Epithelial cell of prostate (primary cell): ENCODE measurements at regions not wholly inside any gene's neighbourhood (a gene's known extent, or its start where the extent isn't known, plus 50 kb on each side); places are given as distances from the start of the nearest gene placed in this dataset.

Experiments used
- DNase-seq: peaks from one replicate; pipeline ENCODE4 v3.0.0-alpha.2; 2011; ENCODE audit warnings: low read depth, low spot score
- H3K27ac ChIP-seq: fragments of 450-650 bp; 2 replicates; pipeline ENCODE4 v1.5.1; 2017; ENCODE audit warnings: mild to moderate bottlenecking

- no peak for DNase-seq
Measured at GRCh38 chr3:188049606-188050530, 104.1 kb upstream of the LPP start.

DNA sequence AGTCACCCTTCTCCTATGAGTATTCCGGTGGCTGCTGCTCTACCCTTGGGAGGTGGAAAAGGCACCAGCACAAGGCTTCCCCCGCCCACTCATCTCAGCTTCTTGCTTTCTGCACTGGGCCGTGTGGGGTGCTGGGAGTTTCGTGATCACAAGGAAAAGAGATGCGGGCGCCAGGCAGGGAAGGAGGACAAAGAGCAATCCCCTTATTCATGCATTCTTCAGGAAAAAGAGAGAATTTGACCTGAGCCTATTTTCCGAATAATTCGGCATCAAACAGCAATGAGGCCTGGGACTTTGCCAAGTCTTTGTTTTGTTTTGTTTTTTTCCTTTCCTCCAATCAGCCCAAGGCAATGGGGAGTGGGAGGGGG, 102.2 kb upstream of the LPP start:
- no peak for DNase-seq
- no peak overlapping the region for H3K27ac ChIP-seq

More at GRCh38 chr3:188049606-188050530, 104.1 kb upstream of the LPP start:
- no peak overlapping the region for H3K27ac ChIP-seq

GRCh38 chr3:188052169-188053035, 101.6 kb upstream of the LPP start:
- H3K27ac ChIP-seq = no peak overlapping the region
- no peak for DNase-seq

DNA sequence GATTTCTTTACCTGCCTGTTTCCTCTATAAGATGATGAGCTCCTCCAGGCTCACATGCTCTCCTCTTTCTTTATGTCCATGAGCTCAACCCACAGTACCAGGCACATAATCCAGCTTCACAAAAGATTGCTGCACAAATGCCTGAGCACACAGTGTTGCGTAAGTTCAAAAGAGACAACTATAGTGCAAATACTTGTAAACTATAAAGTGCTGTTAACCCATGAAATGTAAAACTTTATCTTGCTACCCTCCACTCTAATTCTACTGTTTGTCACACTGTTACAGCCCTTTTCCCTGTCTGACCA, 101.0 kb upstream of the LPP start:
- DNase-seq = no peak
- H3K27ac ChIP-seq = no peak overlapping the region

DNA sequence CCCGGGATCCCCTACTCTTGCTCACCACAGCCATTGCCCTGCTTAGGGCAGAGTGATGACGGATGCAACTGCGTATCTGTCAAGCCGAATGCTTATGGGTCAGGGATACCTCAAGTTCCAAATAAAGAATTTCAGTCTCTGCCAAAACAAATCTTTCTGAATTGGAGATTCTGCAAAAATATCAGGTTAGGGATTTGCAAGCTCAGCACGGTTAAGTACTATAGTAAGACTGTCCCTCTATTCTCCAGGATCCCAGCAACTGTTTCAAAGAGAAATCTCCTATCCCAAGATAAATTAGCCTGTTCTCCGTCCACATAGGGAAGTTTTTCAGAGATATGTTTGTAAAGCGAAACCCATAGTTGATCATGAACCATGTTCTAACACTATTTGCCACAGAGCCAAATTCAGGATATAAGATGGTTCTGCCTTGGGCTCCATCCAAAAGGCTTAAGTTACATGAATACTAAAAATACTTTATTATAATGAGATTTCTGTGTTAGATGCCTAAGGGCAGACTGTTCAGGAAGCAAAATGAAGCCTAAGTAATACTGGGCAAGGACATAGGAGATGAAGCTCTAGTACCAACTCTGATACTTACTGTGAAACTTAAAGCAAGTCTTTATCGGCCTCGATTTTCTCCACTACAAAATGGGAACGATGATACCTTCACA, 100.1 kb upstream of the LPP start:
- DNase-seq = no peak
- no peak overlapping the region for H3K27ac ChIP-seq

DNA sequence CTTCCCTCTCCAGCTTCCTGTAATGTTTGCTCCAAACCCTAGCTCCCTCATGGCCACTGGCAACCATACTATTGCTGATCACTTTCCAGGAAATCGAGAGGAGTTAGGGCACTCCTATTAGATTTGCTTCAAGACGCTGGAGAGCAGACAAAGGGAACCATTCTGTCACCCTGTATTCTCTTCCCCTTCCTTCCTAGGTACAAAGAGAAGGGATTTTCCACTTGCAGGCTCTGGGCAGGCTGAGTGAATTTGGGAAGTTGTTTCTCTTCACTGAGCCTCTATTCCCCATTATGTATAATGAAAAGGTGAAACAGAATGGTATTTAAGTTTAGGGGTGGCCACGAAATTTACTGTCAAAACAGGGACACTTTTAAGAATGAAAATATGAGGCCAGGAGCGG, 99.4 kb upstream of the LPP start:
- DNase-seq = no peak
- H3K27ac ChIP-seq = no peak overlapping the region

DNA sequence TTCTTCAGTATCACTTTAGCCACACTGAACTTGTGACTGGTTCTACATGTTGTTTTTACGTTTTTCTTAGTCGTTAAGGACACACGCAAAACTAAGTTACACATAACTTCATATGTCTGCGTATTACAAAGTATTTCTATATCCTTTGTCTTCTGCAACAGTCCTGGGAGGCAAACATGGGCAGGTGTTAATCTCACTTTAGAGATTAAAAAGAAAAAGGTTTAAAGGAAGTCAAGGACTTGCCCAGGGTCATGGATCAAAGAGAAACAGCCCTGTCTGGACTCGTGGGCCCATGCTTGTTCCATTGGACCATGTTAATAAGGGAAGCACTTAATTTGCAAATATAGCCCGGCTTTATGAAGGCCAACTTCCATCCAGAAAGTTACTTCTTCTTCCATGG, 98.6 kb upstream of the LPP start:
- no peak for DNase-seq
- no peak overlapping the region for H3K27ac ChIP-seq

GRCh38 chr3:188057124-188057523, 96.8 kb upstream of the LPP start:
- DNase-seq = no peak
- no peak overlapping the region for H3K27ac ChIP-seq

DNA sequence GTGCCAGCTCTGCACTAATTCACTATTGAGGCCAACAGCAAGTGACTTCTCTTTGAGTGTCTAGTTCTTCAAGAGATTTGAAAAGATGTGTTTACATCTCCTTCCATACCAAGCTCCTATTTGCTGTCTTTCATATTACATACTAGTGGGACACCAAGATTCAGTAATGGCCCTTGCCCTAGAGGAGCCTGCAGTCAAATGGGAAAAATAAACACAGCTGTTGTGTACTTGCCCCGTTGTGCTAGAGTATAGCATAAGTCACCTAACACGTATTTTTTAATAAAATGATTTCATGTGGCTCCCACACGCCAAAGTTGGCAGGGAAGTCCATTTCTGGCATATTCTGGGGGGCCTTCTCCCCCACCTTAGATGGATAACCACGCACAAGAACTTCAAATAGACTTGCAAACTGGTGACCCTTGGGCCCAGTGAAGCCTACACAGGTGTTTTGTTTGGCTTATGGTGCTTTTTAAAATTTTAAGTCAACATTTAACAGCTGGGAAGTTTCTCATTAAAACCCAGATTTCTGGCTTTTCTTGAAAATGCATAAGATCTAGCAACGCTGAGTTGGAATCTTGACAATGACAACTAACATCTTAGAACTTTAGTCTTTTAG, 95.3 kb upstream of the LPP start:
- no peak for DNase-seq
- no peak overlapping the region for H3K27ac ChIP-seq

GRCh38 chr3:188059351-188059750, 94.6 kb upstream of the LPP start:
- no peak for DNase-seq
- no peak overlapping the region for H3K27ac ChIP-seq

DNA sequence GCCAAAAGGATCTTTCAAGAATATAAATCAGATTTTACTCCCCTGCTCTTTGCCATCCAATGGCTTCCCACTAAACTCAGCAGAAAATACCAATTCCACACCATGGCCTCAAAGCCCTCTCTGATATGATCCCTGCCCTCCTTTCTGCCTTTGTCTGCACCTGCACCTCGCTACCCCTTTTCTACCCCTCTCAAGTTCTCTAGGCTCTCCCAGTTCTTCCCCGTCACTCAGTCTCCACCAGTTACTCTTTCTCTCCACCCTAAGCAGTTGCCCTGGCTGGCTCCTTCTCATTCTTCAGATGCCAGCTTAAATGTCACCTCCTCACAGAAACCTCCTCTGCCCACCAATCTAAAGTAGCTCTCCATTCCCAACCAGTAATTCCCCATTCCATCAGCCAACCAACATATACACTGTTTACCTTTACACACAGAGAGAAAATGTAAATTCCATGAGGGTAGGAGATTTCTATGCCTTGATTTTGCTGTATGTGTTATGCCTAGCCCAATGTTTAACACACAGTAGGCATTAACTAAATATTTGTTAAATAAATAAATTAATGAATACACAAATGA, 93.6 kb upstream of the LPP start:
- H3K27ac ChIP-seq = no peak overlapping the region
- DNase-seq = no peak

DNA sequence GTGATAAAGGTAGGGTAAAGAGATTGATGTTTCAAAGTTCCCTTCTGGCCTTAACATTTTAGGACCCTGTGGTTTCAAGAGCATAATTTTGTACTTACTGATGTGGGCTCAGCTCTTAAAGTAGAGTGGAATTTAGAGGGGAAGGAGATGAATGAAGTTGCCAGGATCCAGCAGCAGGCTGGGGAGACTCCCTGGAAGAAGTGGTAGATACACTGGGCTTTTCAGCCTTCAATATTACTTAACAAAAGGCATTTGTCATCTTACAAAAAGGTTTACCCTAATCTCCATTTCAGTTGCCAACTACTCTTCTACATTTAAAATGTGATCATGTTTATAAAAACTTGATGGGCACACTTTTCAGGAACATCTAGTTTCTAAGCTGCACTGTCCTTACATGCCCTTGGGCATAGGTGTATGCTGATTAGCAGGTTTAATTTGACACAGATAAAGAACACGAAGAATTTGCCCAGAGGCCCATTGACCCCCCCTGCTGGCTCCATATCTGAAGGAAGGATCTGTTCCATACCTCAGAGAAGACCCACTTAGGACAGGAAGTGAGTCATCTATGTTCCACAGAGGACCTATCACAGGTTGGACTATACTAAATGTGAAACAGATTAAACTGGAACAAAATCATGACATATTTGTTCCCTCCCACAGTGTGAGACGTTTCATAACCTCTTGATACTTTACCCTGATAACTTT, 93.0 kb upstream of the LPP start:
- H3K27ac ChIP-seq = peak overlapping the region; percentile 34
- peak; percentile 26 for DNase-seq

DNA sequence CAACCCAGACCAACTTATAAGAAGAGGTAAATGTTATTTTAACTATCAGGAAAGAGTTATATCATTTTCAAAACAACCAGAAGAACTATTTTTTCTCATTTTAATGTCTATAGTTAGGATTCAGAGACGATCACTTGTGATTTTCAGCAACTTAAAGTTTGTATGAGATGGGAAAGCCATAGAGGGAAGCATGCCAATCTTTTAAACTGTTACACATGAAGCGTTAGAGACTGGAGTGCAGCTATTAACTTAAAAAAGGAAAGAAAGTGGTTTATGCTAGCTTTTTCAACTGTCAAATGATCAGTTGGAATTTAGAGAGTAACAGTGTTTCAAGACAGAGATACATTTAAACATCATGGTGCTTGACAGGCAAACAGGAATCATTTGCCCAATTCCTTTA, 91.7 kb upstream of the LPP start:
- H3K27ac ChIP-seq = no peak overlapping the region
- DNase-seq = no peak

- no peak overlapping the region for H3K27ac ChIP-seq
- DNase-seq = no peak
Measured at GRCh38 chr3:188064831-188065493, 89.0 kb upstream of the LPP start.

- H3K27ac ChIP-seq = no peak overlapping the region
- DNase-seq = no peak
Measured at GRCh38 chr3:188066141-188066540, 87.8 kb upstream of the LPP start.

GRCh38 chr3:188067932-188068331, 86.0 kb upstream of the LPP start:
- DNase-seq = no peak
- no peak overlapping the region for H3K27ac ChIP-seq

DNA sequence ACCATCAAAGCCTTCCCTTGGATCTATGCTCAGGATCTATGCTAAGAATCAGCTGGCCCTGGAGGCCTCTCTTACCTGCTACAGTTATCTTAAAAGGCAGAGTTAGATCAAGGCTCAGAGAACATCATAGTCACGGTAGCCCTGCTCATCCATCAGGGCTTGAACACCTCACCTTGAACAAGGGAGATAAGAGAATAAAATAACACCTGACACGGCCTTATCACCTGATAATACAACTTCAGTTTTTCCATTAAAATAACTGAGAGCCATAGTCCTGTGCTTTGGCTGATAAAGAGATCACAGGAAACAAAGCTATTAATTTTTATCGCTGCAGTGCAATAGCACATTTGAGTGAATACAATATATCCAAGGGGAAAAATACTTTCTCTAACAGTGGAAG, 85.6 kb upstream of the LPP start:
- no peak for DNase-seq
- no peak overlapping the region for H3K27ac ChIP-seq

GRCh38 chr3:188071636-188072035, 82.3 kb upstream of the LPP start:
- H3K27ac ChIP-seq = no peak overlapping the region
- no peak for DNase-seq

- H3K27ac ChIP-seq = no peak overlapping the region
- DNase-seq = no peak
Measured at GRCh38 chr3:188076176-188076575, 77.8 kb upstream of the LPP start.
